NCI-H1436 treated with DMSO at 0.1 percent for 48 hours (cell line): ENCODE measurements at regions not wholly inside any gene's neighbourhood (a gene's known extent, or its start where the extent isn't known, plus 50 kb on each side); places are given as distances from the start of the nearest gene placed in this dataset.

Source experiments
- DNase-seq: peaks from one replicate; lab custom pipeline; 2025; lab: John Stamatoyannopoulos, UW

DNA sequence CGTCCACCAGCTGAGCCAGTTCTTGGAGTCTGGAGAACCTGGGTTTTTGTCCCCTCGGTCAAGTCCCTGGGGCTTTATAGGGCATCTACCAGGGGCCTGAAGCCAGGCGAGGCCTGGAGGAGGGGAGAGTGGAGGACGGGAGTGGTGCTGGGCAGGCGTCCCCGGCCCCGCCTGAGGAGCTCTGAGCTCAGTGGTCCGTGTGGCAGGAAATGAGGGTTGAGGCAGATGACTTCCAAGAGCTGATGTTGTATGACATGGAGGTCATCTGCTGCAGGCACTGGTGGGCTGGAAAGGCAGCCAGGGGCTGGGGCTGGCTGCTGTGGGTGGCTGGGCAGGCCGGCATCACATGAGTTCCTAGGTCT lies 118.5 kb upstream of the HS6ST1 start:
- no peak for DNase-seq

DNA sequence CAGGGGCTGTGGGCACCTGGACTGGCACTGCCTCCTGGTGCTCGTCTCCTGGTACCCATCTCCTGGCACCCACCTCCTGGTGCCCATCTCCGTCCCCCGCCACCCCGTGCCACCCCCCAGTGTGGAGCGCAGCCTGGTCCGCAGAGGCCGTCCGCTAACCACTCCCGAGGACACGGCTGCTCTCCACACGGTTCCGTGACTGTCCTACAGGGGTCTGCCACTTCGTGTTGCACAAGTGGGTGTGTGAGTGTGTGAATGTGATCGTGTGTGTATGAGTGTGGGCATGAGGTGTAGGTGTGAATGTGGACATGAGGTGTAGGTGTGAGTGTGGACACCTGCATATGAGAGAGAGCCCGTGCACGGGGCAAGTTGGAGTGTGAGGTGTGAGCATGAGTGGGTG lies 119.4 kb upstream of the HS6ST1 start:
- DNase-seq, result no peak

DNA sequence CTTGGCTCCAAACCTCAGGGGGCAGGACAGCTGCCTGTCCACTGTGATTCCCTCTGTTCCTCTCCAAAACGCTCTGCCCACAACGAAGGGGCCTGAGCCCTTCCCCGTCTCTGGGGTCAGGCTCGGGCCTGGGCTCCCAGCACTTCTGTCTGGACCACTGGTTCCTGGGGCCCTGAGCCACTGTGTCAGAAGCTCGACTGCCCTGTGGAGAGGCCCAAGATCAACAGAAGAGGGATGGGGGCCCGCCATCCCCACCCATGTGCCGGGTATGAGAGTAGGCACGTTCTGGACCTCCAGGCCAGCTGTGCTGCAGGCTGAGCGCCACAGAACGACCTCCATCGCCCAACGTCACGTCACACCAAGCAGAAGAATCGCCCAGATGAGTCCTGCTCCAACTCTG lies 119.9 kb upstream of the HS6ST1 start:
- no peak for DNase-seq

DNA sequence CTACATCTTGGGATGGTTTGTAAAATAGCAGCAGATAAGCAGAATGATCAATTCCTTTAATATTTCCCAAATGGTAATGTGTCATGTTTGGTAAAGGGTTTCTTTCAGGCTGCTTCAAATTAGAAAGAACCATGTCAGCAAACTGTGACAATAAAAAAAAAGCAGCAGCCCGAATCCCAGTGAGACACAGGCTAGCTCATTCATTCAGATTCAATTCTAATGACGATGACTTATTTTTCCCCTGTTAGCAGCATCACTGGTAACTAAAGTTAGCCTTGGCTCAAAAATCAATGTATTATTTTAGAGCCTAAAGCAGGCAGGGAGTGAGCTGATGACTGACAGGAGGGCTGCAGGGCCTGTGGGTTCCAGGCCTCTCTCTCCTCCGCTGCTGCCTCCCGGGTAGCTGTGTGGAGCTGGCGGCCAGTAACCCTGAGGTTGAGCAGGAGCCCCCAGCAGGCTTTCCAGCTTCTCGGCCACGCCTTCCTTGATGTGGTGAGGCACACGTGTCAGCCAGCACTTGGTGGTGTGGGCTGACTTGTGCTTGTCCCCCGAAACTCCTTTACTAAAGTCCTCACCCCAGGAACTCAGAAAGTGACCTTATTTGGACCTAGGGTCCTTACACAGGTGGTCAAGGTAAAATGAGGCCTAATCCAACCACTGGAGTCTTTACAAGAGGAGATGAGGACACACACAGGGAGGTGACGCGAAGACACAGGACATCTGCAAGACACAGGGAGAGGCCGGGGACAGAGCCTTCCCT lies 120.5 kb upstream of the HS6ST1 start:
- DNase-seq, result no peak

DNA sequence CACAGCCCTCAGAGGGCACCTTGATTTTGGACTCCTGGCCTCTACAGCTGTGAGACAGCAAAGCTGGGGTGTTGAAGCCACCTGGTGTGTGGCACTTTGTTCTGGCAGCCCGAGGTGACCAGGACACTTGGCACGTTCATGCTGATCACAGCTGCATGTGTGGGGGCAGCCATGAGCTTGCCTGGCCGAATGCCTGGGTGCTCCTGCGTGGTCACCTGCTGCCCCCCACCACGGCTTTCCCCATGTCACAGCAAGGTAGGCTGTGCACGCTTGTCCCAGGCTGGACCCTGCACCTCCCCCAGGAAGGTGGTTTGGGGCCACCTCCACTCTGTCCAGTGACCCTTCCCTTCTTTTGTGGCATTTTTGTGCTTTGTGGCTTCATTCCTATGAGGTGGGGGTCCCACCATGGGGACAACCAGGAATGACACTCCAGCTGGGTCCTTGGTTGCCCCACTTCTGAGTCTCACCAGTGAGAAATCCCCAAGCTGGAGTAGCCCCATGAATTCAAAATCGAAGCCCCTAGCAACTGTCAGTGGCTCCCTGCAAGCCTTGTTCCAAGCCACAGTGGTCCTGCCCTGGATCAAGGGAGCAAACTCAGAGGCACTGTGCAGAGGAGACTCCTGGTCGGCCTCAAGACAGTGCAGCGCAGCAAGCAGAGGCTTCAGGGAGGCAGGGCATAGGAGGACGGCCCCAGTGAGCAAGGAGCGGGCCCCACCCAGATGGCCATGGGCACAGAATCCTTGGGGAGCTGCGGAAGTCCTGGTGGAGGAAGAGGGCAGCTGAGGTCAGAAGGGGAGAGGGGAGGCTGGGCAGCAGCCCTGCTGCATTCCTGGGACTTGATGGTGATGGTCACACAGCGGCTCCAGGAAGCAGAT lies 121.4 kb upstream of the HS6ST1 start:
- DNase-seq, result no peak

DNA sequence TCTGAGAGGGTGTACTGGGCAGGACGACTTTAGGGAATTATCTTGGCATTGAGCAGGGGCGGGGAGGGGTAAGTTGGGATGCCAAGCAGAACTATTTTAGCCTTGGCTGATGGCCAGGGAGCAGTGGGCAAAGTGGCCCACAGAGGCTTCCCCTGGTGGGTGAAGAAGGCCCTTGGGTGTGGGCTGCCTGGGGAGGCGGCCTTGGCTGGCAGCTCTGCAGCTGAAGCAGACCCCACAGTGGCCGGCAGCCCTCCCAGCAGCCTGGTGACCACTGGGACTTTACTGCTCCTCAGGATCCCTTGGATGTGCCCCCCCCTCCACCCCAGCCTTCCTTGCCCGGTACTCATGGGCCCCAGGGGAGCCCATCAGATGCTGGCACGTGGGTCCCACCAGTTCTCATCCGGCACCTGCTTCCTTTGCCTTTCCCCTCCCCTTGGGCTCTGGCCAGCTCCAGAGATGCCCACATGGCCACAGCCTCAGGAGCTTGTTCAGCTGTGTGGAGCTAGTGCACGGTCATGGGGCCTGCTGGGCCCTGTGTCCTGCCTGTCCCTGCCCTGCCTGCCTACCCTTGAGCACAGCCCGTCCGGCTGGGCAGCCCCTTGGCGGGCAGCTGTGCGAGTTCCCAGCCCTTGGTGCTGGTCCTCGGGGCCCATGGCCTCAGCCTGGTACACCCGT lies 122.1 kb upstream of the HS6ST1 start:
- DNase-seq, result no peak

DNA sequence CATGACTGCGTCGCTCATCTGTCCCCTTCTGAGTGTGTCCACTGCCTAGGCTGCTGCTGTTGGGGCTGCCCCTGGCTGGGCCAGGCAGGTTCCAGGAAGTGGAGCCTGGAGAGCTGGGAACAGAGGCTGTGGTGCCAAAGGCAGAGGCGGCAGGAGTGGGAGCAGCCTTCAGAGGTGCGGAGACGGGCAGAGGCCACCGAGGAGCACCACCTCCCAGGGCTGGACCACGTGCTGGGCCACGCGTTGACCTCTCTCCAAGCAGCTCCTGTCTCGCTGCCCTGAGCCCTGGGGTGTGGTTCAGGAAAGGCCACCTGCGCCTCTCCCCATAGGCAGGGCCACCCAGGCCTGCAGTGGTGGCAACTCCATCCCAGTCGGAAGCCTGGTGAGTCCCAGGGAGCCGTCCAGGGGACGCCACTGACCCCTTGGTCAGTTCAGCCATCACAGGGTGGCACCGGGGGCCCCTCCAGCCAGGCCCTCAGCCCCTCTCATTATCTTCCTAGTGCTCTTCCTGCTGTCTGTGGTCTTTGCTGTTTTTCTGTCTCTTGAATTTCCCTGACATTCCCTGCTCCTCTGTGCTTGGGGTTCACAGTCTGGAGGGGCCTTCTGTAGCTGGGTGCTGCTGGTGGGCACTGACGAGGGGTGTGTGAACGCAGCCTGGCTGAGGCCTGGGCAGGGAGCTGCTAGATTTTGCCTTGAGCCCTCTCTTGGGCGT lies 122.8 kb upstream of the HS6ST1 start:
- no peak for DNase-seq

DNA sequence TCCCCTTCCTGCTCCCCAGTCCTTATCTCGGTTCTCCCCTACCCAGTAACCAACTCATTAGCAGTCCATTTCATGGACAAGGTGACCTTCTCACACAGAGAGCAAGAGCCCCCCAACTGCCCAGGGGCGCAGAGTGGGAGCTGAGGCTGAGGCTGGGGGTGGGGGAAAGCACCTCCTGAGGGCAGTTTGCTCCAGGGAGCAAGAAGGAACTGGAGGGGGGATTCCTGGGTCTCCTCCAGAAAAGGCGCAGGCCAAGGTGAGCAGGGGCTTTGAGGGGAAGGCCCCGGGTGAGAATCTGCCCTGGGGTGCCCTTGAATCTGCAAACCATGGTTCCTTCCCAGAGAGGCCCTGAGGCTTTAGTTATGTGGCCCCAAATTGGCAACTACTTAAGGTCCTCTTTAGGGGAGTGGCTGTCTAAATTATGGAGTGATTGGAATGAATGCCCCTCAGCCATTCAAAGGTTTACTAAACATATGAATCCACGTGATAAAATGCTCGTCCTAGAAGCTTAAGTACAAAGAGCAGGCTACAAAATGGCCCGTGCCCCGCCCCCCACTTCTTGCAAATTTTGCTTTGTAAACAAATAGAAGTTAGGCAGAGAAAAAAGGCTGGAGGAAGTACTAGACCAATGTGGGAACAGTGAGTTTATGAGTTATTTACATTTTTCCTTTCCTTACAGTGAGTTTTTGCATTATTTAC lies 123.5 kb upstream of the HS6ST1 start:
- no peak for DNase-seq

DNA sequence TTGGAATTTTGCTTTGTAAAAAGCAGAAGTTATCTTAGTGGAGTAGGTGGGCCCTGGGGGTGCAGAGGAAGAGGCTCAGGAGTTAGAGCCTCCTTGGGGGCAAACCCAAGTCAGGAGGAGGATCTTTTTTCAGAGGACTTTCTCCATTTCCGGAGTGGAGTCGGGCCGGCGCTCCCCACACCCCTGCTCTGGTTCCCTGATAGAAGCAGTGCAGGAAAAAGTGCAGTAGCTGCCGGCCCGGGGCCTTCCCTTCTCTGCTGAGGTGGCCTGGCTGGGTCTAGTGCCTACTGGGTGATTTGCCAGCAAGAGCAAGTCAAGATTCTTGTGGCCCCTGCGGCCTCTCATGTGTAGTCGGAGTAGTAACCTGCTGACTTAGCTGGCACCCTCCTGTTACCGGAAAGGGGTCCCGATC lies 124.2 kb upstream of the HS6ST1 start:
- DNase-seq, result no peak

DNA sequence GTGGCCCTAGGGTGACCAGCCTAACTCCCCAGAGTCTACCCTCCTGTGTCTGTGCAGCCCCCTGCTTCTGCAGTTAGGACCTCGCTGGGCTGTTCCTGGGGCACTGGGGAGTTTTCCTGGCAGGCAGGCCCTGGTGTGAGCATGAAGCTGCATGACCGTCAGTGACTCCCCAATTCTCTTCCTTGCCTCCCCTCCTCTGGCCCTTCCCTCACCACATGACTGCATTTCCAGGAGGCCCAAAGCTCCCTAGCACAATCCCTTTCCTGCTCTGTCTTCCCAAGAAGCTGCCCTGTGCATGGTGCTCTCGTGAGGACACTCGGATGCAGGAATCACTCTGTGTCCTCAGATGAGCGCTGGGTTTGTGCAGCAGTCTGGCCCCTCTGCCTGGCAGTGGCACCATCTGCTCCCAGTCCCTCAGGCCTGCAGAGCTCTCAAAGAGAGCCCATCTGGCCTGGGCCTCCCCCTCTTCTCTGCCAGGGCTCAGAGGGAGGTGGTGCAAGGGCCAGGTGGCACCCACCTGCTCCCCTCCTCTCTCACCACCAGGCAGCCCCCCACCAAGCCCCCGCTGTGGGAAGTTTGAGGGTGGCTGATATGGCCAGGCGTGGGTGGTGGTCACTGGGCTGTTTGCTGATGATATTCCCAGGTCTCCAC lies 125.6 kb upstream of the HS6ST1 start:
- no peak for DNase-seq

DNA sequence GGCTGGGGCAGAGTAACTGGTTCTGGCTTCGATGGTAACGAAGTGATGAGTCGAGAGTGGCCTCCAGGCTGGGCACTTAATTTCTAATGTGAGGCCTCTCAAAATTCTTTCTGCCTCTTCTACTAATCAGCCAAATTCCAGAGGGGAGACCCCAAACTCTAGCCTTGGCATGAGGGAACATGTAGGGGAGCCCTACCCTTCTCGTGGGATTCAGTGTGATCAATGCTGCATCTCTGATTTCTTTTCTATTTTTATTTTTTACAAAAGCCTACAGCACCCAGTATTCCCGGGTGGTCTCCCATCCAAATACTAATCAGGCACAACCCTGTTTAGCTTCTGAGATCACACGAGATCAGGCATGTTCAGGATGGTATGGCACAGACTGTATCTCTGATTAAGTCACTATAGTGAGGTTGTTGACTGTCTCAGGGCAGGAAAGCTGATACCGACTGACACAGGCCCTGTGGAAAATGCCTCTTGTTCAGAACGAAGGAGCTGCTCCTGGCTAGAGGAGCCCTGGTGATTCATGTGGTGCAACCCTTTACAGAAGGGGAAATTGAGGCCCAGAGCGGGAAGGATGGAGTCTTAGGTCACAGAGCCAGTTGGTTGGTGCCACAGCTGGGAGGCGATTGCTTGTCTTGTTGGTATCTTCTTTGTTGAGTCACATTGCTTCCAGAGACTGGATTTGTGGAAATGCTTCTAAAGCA lies 126.3 kb upstream of the HS6ST1 start:
- DNase-seq, result no peak

DNA sequence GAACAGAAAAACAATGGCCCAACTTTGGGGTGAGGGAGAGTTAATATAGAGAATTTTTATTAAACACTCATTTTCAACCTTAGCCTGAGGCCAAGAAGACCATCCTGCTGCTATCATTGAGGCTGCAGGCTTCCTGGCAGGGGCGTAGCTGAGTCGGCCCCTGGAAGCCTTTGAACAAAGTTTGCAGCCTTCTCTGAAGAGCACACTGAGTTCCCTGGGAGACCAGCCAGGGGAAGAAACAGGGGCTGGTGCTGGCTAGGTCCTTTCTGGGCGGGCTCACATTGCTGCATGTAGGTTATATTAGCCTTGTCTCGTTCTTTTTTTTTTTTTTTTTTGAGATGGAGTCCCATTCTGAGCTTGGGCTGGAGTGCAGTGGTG lies 126.8 kb upstream of the HS6ST1 start:
- DNase-seq, result no peak

DNA sequence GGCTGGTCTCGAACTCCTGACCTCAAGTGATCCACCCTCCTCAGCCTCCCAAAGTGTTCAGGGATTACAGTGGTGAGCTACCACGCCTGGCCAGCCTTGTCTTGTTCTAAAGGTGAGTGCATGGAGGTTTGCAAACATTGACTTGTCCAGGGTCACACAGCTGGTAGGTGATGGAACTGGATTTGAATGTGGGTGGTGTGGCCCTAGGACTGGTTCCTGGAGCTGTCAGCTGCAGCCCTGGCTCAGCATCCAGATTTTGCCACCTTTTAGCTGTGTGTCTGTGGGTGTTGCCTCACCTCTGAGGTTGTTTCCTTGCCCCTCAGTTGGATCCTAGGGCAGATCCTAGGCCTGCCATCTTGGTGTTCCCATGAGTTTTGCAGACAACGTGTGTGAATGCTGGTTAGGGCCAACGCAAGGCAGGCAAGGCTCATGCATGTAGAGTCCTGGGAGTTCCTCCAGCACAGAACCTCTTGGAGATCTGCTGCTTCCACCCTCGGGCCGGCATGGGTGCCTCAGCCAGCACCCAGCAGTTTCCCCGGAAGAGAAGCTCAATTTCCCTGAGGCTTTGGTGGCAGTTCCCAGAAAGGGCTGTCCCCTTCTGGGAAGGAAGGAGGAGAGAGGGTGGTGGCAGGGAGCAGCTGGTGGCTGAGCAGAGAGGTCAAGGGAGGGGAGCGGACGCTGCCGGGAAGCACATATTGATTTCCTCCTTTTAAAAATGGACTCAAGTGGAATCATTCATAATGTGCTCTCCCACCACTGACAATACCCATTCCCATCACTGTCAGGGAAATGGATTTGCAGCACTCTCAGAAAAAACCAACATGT lies 127.6 kb upstream of the HS6ST1 start:
- no peak for DNase-seq

DNA sequence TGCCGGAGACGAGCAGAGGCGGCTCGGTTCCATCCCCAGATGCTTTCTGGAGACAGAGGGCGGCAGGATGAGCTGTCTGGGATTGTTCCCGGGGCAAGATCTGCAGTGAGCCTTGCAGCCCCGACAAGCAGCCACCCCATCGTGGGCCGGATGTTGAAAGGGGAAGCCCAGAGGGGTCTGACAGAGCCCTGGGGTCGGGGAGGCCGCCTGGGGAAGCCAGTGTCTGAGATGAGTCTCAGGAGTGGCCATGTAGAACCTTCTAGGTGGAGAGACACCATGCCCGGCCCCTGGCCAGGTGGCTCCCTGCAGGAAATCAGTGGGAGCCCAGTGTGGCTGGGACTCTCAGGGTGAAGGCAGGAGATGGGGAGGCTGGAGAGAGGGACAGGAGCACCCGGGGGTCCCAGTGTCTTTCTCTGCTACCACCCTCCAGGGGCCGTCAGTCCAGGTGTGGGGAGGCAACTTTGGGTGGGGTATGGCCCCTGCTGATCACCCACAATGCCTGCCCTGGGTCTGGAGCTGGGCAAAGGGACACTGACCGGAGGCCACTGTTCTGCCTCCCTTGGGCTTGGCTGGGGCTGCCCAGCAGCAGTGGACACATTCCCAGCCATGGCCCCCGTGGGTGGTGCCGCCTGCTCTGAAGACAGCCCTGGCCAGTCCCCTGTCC lies 128.3 kb upstream of the HS6ST1 start:
- DNase-seq, result no peak

DNA sequence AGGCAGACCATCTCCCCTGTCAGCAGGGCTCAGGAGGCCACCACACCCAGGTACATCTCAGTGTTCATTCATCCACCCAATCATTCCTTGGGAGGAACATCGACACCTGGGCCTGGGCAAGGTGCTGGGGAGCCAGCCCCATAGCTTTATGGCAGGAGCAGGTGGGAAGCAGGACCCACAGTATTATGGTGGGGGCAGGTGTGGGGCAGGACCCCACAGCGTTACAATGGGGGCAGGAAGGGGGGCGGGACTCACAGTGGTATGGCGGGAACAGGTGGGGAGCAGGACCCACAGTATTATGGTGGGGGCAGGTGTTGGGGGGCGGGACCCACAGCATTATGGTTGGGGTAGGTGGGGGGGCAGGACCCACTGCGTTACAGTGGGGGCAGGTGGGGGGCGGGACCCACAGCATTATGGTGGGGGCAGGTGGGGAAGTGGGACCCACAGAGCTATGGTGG lies 128.9 kb upstream of the HS6ST1 start:
- no peak for DNase-seq

DNA sequence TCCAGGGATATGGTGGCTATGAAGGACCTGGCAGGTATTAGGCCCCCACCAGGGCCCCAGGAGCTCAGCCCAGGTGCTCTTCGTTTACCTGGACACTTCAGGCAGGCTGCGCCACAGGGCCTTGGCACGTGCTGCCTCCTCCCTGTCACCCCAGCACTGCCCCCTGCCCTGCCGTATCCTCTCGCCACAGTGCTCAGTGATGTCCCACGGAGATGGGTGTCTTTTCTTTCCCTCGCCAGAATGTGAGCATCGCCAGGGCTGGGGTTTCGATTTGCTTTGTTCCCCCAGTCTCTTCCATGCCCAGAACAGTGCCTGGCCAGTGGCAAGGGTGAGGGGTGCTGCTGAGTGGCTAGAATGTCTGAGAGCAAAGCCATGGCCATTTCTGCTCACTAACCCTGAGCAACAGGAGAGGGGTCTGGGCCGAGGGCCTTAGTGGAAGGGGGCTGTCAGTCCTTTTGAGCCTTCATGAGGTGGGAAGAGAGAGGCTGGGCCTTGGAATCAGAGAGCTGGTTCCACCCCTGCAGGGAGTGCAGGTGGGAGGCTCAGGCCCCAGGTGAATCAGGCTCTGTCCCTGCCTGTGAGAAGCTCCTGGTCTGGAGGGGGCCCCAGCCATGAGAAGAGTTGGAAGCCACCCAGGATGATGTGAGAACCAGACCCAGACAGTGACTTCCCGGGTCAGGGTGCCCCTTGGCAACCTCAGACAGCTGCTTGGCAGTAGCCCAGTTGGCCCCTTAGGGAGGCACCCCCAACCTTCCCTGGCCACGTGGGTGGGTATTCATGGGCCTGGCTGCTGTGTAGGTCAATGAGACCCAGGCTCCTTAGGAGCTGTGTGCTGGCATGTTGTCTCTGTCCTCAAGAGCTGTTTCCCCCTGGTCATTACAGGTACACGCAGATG lies 129.9 kb upstream of the HS6ST1 start:
- no peak for DNase-seq

DNA sequence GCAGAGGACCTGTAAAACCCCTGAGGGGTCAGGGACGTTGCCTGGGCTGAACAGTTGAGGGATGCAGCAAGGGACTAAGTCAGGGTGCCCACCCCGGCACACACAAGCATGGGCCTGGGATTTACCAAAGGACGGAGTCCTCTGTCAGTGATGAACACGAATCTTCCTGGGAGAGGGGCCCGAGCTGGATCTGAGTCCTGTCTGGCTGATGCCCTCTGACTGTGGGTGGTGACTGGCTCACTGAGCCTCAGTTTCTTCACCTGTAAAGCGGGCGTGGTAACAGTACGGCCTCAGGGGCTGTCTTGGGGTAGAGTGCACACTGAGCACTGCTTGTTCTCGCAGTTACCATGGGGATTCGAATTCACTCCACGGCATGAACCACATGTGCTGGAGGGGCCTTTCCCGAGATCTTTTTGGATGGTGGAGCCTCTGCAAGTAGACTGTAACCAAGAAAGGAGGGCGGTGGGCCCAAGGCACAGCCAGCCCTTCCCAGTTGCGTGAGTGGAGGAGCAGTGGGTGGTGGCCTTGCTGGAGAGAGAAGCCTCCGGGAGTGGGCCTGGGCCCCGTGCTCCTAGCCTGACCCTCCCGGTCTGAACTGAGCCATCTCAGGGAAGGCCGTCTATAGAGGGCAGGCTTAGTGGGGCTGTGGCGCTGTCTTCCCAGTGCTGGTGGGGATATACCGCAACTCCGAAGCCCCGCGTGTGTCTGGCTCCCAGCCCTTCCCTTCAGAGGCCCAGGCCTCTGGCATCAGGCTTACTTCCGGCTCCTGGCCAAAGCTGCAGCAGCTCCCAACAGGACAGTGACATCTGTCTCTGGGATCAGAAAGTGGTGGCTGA lies 130.8 kb upstream of the HS6ST1 start:
- no peak for DNase-seq
